GM03348 (cell line): ENCODE measurements at regions not wholly inside any gene's neighbourhood (a gene's known extent, or its start where the extent isn't known, plus 50 kb on each side); places are given as distances from the start of the nearest gene placed in this dataset.

ENCODE experiments used
- DNase-seq: peaks from one replicate; pipeline ENCODE4 v3.0.0; 2012; ENCODE audit warnings: low spot score

DNA sequence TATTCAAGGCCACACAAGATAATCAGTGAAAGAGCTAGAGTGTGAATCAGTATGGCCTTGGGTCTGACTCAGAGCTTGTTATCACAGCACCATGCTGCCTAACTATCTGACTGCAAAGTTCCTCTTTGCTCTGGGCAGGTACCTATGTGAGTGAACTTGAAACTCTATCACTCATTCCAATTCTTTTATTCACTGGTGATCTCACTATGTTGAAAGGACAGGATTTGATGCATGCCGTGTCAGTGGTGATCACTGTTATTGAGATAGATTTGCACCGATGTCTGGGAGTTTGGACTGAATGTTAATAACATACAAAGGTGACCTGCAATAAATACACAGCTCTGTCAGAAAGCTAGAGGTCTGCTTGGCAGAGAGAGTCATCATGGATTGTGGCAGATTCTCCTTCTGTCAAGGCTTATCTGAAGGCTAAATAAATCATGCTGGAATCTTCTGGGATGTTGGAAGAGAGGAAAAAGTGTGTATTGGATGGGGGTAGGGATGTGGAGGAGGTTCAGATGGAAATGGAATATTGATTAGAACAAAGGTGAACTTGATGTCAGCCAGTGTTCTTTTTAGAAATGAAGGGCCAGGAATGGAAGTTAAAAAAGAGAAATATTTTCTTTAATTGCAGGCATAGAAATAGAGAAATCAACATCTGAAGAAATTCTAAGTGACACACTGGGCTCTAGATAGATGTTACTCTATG, 91.8 kb upstream of the TNC start:
- no peak for DNase-seq

GRCh38 chr9:115210699-115211098, 92.7 kb upstream of the TNC start:
- no peak for DNase-seq

- peak; percentile 45 for DNase-seq
Measured at GRCh38 chr9:115211413-115212124, 93.6 kb upstream of the TNC start.

- no peak for DNase-seq
Measured at GRCh38 chr9:115212125-115212605, 94.2 kb upstream of the TNC start.

DNA sequence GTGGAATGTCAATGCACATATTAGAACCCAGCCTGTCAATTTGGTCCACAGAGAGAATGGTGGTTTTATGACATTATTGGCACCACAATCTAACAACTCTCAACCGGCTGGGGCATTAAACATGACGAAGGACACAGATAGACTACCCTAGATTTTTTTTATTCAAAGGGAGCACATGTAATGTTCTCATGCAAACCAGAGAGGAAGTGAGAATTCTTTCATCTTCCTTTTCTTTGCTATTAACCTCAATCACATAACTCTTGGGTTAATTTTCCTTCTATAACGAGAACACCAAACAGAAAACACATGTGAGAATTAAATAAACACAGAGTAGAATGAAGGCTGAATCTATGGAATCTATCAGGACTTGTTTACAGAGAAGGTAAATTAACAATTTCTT, 94.9 kb upstream of the TNC start:
- no peak for DNase-seq

DNA sequence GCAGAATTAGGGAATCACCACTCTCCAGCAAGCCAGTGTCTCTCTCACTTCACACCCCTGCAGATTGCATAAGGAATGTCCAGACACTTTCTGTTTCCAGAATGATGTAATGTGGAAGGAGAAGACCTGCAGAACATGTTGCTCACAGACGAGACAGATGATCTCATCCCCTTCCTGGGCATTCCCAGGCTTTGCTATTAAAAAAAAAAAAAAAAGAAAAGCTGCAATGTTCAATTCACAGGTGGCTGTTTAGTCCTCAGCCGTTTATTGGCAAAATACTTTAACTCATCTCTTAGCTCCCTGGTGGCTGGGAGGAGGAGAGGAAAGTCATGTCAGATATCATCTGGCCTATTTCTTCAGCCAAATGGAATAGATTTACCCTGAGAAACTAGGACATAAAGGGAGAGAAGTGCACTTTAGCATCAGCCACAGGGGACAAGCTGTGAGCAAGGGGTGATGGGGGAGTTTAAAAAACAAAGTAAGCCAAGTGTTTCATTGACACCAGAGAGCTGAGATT, 95.9 kb upstream of the TNC start:
- DNase-seq, result peak; percentile 83

- no peak for DNase-seq
Measured at GRCh38 chr9:115216873-115217272, 98.9 kb upstream of the TNC start.

DNA sequence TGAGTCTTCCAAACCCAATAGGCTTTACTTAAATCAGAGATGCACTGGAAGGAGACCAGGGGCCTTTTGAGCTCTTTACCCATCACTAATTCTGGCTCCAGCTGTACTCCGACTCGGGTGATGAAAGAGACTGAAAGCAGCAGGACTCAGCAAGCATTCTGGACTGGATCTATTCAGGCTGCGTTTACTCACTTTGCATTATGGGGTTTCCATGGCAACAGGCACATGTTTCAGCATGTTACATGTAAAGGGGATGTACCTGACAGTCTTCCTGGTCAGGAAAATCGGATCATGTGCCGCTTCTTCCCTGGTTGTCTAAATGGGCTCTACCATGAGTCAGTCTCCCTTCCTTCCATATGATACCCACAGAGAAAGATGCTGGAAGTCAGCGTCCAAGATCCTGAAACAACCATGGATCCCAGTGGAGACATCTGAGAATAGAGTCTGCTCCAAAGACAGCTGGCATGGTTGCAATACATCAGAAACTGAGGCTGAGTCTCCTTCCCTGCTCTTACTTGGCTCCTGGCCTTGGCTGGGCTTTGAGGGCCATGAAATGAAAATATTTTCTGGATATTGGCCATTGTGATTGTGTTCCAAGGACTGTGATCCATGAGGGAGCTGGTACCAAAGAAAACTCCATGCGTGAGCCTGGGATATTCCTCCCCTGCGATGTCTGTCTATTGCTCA, 102.5 kb upstream of the TNC start:
- DNase-seq, result no peak

DNA sequence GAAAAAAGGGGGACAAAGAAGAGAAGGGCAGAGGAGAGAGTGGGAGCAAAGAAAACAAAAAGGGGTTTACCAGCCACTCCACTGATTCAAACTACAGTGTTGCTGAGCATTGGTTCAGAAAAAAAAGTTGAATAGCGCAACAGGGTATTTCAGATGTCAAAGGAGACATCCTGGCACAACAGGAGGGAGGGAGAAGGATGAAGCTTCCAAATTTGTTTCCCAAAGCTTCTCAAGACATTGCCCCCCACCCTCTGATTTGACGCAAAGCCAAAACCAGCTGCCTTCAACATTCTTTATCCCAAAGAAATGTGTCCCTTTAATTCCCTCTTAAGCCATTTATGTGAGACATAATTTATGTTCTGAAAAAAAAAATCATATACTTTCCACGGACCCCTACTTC, 105.5 kb upstream of the TNC start:
- DNase-seq, result no peak

DNA sequence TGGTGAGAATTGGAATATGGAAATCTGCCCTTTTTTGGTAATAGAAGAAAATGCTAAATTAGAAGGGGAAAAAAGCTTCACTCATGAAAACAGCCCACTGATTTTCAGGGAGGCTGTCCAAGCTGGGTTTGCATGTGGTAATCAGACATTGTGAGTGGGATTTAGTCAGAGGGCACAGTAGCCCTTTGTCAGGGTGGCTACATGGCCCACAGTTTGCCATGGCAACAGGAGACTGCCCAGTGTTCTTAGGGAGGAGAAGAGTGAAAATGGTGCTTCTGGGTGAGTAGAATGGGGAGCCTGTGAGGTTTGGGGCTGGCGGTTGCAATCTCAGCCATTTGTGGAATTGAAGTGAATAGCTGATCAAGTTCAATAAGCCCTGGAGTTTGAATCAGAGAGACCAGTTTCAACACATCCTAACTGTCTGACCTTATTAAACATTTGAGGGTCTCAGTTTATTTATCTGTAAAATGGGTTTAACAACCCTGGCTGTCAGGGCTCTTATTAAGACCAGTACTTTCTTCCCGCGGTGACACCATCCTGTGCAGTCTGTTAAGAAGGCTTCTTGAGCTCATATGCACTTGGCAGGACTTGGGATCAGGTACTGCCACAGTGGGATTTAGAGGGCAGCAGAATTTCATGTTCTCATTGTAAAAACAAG, 107.6 kb upstream of the TNC start:
- DNase-seq, result no peak

DNA sequence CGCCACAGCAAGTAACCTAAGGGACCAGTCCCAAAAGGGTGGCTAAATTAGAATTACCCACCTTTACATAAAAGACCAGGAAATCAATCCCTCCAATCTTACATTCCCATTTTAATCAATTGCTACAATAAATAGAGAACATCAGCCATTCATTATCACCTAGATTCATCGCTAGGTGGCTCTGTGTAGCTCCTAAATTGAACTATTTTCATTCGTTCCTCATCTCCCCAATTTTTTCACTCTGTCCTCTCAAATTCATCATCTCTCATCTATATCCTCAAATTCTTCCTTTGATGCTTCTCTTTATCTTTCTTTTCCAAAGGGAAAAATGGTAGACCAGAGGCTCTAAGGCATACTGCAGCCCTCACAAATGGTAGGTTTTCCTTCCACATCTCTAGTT, 108.2 kb upstream of the TNC start:
- no peak for DNase-seq

- no peak for DNase-seq
Measured at GRCh38 chr9:115229496-115229895, 111.5 kb upstream of the TNC start.

- no peak for DNase-seq
Measured at GRCh38 chr9:115230924-115231515, 113.1 kb upstream of the TNC start.

DNA sequence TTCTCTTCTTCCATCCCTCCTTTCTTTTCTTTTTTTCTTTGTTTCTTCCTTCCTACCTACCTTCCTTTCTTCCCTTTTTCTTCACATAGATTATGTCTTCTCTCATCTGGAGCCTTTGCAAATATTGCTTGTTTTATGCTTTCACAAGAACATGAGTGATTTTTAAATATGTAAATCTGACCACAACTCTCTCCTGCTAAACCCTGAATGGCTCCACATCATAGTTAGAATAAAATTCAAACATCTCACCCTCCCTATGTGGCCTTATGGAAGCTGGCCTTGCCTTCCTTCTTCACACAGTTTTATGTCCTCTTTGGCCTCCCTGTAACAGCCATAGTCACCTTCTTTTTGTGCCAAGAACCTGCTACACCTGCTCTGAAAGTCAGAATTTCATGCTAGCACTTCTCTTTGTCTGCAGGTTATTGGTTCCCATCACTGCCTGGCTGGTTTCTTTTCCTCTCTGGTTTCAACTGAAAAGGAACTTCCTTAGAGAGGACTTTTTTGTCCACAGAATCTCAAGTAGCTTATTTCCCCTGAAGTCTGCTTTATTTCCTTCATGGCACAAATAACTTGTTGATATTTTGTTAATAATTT, 114.3 kb upstream of the TNC start:
- DNase-seq, result no peak

GRCh38 chr9:115234094-115234493, 116.1 kb upstream of the TNC start:
- peak; percentile 74 for DNase-seq

- DNase-seq, result no peak
Measured at GRCh38 chr9:115235221-115235620, 117.3 kb upstream of the TNC start.

- DNase-seq, result peak; percentile 33
Measured at GRCh38 chr9:115237385-115237998, 119.5 kb upstream of the TNC start.

DNA sequence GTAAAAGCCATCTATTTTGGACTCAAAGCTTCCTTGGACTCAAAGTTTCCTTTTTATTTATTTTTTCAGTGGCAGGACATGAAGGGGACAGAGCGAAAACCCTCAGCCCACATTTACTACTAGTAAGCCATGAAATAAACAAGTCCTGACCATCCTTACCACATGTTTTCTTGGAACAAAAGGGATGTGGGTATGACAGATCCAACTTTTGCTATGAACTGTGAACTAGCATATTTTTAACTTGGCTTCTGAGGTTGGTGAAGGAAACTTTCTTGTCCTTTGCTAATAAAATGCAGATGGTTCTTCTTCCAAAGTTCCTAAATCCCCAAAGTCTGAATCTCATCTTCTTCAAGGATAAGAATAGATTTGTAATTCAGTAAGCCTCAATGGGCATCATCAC, 122.7 kb upstream of the TNC start:
- peak; percentile 34 for DNase-seq

- no peak for DNase-seq
Measured at GRCh38 chr9:115241641-115242040, 123.7 kb upstream of the TNC start.

- no peak for DNase-seq
Measured at GRCh38 chr9:115249488-115249887, 131.5 kb upstream of the TNC start.

DNA sequence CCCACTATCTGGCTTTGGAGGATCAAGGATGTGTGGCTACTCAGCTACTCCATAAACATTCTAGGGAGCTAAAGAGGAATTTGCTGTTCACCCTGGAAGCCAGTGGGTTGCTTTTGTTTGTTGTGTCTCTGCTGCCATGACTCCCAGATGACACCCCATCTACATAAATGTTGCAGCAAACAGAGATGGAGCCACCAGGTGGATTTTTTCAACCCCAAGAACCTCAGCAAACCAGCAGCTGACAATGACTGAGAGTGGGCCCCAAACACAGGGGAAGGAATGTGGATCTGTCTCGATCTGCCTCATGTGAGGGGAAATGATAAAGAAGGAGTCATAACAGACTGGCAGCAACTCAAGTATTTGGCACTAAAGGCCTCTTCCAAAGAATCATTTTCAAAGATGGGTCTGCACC, 132.7 kb upstream of the TNC start:
- peak; percentile 78 for DNase-seq
